NCI-H146 treated with DMSO at 0.1 percent for 48 hours (cell line): ENCODE measurements at regions not wholly inside any gene's neighbourhood (a gene's known extent, or its start where the extent isn't known, plus 50 kb on each side); places are given as distances from the start of the nearest gene placed in this dataset.
"Not testable (repeated sequence)": the region's sequence is repeated elsewhere in the genome, so short reads cannot be mapped to it uniquely, and the experiment has no call there.

Experiments
- DNase-seq: peaks from one replicate; lab custom pipeline; 2025; ENCODE audit not compliant: unreplicated experiment; lab: John Stamatoyannopoulos, UW

DNA sequence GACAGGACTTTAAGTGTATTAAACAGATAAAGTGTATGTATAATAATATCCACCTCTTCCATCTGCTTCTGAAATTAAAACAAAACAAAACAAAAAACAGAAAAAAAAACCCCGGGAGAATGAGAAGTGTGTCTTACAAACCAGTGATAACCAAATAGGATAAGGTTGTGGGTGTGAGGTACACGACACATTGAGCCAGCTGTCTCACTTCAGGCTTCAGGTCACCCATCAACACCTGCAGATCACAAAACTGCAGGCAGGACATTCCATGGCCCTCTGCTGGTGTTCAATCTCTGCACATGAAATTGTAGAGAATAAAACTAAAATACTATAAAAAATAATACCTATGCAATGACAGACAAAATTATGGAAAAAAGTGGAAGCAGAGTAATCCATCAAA, 339.9 kb downstream of the SFMBT2 start:
- DNase-seq = no peak

DNA sequence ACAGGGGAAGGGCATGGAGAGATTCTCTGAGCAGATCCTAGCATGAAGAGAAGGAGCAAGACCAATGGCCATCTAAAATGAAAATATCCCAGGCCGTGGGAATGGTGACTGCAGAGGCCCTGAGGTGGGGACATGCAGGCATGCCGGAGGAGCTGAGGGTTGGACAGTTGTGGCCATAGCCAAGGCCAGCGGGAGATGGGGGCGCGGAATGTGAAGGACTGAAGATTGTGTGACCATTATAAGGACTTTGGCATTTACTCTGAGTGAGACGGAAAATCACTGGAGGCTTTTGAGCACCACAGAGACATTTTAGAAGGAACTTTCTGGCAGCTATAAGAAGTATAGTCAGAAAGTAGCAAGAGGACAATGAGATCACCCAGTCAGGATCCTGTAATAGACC, 341.1 kb downstream of the SFMBT2 start:
- DNase-seq = no peak

DNA sequence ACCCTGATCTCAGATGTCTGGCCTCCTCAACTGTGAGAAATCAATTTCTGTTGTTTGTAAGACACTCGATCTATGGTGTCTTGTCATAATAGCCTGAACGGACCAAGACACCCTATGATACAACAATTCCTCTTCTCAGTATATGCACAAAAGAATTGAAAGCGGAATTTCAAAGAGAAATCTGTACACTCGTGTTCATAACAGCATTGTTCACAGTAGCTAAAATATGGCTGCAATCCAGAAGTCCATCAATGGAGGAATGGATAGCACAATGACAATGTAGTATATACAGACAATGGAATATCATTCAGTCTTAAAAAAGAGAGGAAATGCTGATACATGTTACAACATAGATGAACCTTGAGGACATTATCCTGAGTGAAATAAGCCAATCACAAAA, 354.6 kb downstream of the SFMBT2 start:
- DNase-seq = no peak

DNA sequence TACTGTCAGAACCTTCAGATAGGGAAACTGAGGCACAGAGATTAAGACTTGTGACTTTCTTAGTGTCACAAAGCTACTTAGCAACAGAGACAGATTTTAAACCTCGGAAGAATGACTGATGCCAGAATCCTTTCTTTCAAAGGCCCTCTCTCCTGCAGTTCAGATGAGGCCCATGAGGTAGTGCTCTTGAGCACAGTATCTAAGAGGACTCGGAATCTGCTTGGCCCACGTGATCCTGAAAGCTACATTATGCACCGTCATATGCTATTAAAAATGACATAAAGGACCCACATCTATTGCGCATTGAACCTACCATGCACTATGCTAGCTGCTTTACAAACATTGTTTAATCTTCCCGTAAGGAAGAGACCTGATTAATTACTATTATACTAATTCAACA, 355.9 kb downstream of the SFMBT2 start:
- no peak for DNase-seq

DNA sequence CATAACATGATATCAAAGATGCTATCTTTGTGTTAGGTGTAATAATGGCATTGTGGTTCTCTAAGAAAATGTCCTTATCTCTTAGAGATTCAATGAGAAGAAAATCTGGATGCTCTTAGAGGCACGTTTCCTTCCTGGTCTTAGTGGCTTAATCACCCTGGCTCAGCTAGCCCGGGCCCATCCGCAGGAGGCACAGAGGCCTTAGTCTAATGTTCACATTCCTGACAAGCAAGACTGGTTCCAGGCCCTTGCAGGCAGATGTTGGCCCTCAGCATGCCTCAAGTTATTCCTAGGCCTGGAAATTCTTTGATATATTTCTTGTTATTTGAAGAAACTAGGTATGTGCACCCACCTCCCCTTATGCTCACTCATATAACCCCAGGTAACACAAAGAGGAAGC, 357.6 kb downstream of the SFMBT2 start:
- DNase-seq = no peak

DNA sequence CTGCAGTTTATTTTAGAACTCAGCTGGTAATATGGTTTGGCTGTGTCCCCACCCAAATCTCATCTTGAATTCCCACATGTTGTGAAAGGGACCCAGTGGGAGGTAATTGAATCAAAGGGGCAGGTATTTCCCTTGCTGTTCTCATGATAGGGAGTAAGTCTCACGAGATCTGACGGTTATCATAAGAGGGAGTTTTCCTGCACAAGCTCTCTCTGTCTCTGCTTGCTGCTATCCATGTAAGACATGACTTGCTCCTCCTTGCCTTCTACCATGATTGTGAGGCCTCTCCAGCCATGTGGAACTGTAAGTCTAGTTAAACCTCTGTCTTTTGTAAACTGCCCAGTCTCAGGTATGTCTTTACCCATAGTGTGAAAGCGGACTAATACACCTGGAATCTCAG, 360.8 kb downstream of the SFMBT2 start:
- not testable (repeated sequence) for DNase-seq

DNA sequence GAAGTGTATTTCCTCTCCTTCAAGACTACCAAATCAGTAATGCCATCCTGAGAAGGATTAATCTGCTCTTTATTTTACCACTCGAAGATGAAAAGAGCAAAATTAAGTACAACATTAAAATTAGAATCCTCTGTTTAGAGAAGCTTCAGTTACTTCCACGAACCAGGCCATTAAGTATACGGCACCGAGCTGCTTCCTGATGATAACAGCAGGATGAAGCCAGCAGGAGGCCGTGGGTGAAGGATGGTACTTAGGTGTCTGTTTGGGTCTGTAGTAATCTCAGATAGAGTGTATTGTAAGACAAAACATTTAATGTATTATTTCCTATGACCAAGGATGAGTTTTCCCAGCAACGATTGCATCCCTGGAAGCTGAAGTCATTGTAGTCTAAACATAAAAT, 362.8 kb downstream of the SFMBT2 start:
- no peak for DNase-seq

DNA sequence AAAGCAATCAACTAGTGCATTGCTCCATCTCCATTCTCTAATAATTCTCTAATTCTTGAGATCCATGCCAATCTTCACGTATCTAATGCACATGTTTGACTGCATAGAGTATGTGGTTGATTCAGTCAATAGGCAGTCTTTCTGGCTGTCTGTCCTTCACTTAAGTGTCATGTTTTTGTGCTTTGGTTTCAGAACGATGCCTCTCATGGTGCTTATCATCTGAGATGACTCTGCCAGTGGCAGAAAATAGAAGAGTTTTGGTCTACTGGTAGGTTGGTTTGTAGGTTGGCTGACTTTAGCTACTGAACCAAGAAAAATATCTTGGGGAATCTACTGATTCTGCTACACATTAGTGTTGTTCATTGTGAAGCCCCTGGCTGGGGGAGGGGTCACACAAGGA, 364.2 kb downstream of the SFMBT2 start:
- DNase-seq = no peak

DNA sequence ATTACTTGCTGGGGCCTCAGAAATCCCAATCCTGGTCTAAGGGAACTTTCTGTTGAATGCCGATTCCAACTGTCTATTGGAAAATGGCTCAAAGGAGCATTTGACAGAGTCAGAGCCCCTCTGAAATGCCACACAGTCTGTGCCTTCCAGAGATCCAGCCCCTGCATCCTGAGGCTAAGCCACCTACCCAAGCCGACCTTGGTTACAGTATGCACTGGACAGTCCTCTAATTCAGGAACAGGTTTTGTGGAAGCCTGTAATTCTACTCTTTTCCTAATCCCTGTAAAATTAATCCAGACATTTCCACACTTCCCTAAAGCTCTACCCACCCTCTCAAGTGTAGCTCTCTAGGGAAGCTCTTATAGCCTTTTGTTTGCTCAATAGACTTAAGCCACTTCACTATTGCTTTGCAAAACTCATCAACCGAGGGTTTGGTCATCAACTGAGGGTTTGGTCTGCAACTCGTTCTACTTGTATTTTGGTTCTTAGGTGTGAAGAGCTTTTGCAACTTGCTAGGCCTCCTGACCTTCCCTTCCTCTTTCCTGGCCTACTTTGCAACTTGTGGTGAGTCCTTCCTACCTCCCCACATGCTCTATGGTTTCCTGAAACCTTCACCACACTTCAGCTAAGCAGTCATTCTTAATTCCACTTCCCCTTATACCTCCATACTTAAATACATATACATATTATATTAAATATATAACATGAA, 364.8 kb downstream of the SFMBT2 start:
- DNase-seq = no peak

DNA sequence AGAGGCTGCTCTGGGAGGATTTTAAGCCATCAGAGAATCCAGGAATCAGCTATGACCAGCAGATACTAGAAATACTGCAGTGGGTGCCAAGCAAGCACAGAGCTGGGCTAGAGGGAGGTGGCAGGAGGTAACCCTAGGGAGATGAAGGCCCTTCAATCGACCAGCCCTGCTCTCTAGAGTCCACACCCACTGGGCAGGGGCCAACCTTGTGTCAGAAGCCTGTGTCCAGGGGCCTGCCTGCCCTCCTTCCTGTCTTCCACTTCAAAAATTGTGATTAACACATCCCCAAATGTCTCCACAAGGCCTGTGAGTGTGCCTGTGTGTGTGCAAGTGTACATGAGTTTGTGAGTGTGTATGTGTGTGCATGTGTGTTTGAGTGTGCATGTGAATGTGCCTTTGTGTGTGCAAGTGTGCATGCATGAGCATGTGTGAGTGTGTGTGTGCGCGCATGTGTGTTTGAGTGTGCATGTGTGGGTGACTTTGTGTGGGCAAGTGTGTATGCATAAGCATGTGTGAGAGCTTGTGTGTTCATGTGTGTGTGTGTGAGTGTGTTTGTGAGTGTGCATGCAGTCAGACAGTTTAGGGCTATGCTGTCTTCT, 367.7 kb downstream of the SFMBT2 start:
- no peak for DNase-seq

DNA sequence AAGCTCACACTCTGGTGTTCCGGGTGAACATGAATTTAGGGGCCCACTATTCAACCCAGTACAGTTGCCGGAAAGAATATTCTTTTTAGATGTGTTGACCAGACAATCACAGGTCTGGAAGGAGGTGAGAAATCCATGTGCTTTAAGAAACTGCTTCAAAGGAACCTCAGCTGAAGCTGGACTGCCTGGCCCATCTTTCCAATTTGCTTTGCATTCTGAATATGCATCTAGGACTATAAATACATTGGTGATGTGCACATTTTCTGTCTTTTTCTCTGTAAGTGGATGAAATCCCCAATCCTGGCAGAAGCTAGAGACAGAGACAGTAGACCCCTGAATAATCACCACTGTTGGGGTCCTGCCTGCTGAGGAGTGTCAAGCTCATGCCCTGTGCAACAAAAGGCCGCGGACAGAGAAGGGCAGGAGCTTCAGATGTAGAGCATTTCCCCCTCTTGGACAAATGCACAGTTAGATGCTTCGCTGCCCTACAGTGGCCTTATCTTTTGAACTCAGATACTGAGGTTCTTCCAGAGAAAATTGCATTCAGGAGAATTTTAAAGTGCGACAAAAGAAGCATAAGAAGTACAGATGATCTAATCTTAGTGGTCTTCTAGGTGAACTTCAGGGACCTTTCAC, 368.3 kb downstream of the SFMBT2 start:
- no peak for DNase-seq

DNA sequence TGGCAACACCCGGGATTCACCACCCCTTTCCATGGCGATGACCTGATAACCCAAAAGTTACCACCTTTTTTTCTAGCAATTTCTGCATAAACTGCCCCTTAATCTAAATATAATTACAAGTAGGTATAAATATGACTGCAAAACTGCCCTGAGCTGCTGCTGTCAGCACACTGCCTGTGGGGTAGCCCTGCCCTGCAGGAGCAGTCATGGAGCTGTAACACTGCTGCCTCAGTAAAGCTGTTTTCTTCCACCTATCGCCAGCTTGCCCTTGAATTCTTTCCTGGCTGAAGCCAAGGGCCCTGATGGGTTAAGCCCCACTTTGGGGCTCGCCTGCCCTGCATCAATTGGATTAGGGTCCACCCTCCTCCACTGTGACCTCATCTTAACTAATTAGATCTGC, 368.8 kb downstream of the SFMBT2 start:
- DNase-seq = no peak

DNA sequence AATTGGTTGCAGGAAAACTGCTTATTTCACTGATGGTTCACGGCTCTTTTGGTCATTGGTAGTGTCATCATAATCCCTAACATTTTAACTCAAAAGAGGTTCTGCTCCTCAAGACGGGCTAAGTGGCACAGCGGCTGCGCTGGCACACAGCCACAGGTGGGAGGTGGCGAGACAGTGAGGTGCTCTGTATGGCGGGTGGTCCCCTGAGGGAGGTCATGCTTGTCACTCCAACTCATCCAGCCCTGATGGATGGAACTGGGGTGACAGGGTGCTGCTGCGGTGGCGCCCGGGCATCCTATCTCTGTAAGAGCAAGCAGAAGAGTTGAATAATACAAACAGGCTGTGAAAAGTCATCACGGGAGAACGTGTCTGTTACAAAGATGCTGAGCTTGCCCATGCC, 370.2 kb downstream of the SFMBT2 start:
- no peak for DNase-seq

DNA sequence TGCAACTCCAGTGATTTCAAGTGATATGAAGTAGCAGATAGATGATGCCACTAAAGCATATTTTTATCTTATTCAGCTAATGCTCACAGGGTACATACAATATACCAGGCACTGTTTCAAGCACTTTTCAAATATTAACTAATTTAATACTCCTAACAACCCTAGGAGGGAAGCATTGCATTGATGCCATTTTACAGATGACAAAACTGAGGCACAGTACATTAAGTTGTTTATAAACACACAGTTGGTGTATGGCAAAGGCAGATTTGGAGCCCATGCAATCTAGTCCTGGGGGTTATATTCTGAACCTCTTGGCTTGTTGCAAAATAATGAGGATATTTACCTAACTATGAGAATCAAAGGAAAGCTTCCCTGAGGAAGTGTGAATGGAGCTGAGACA, 371.0 kb downstream of the SFMBT2 start:
- DNase-seq = no peak

DNA sequence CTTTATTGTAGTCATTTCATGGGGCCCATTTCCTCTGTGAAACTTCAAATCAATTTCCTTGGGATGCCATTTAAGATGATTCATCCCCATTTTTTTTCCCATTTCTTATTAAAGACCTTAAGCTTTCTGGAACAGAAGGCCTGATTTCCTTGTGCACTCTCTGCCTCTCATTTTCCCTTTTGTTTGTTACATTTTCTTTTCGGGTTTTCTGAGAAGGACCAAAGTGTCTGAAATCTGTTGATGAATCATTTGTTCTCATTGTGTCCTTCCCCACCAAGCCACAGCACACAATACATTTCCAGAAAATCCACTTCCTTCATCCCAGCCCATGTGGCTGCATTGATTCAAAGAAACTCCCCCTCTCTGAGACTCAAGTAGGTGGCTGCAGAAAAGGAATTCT, 372.4 kb downstream of the SFMBT2 start:
- no peak for DNase-seq

DNA sequence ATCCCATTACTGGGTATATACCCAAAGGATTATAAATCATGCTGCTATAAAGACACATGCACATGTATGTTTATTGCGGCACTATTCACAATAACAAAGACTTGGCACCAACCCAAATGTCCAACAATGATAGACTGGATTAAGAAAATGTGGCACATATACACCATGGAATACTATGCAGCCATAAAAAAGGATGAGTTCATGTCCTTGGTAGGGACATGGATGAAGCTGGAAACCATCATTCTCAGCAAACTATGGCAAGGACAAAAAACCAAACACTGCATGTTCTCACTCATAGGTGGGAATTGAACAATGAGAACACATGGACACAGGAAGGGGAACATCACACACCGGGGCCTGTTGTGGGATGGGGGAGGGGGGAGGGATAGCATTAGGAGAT, 373.4 kb downstream of the SFMBT2 start:
- not testable (repeated sequence) for DNase-seq

DNA sequence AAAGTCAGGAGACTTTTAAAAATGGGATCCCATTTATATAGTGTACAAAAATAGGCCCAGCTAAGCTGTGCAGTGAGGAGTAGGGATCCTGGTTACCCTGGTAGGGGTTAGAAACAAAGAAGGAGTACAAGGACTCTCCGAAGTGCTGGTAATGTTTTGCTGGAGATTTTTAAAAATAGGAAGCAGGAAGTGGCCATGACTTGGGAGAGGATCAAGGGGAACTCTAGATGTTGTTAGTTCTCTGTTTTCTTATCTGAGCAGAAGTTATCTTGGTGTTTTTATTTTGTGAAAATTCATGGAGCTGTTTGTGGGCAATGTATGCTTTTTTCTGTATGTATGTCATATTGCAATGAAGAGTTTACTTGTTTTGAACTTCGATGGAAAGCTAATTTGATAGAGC, 373.9 kb downstream of the SFMBT2 start:
- no peak for DNase-seq

DNA sequence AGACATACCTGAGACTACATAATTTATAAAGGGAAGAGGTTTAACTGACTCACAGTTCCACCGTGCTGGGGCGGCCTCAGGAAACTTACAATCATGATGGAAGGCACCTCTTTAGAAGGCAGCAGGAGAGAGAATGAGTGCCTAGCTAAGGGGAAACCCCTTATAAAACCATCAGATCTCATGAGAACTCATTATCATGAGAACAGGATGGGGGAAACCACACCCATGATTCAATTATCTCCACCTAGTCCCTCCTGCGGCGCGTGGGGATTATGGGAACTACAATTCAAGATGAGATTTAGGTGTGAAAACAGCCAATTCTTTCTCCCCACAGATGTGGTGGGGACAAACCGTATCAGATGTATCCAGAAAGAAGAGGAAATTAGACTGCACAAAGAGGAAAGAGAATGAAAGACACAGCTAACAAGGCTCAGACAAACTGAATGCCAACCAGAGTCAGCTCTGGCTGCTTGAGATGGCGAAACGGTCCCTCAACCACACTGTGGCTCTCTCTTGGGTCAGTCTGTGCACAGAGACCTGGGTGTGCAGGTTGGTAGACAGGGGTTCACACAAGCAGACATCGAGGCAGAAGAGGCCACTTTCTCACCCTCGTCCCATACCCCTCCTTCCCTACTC, 375.6 kb downstream of the SFMBT2 start:
- DNase-seq = no peak

DNA sequence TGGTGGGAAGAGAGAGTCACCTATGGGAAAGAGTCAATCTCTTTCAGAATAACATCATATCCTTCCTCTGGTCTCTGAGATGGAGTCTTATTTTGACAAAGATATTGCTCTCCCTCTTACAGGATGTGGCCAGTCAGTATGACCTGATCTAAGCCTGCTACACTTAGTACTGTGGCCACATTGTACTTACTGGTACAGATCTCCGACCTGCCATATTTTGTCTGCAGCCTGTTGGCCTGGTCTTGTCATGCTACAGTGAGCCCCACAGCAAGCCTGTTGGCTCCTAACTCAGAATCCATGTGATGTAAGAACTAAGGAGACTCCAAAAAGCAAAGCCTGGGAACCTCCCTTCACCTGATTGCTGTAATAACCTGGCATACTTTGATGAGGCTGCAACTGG, 377.8 kb downstream of the SFMBT2 start:
- DNase-seq = no peak

DNA sequence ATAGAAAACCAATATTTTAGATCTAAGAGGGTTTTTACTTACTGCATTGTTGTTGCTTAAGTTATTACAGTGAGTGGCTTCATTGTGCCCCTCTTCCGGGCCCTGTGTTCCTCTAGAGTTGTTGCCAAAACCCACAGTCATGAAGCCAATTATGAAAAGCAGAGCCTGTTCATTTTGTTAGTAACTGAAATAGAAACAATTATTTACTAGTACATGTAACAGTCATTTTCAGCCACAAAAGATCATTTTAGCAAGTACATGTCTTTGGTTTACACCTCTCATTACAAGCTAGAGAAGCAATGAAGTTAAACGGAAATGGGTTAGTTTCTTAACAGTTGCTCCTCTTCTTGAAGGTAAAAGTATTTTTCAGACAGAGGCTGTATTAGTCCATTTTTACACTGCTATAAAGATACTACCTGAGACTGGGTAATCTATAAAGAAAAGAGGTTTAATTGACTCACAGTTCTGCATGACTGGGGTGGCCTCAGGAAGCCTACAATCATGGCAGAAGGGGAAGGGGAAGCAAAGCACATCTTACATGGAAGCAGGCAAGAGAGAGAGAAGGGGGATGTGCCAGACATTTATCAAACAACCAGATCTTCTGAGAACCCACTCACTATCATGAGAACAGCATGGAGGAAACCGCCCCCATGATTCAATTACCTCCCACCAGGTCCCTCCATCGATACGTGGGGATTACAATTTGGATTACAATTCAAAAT, 380.5 kb downstream of the SFMBT2 start:
- no peak for DNase-seq

DNA sequence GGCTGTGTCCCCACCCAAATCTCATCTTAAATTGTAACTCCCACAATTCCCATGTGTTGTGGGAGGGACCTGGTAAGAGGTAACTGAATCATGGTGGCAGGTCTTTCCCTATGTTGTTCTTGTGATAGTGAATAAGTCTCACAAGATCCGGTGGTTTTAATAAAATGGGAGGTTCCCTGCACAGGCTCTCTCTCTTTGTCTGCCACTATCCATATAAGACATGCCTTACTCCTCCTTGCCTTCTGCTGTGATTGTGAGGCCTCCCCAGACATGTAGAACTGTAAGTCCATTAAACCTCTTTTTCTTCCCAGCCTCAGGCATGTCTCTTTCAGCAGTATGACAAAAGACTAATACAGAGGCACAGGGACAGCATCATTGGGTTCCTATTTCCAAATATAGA, 381.2 kb downstream of the SFMBT2 start:
- no peak for DNase-seq

DNA sequence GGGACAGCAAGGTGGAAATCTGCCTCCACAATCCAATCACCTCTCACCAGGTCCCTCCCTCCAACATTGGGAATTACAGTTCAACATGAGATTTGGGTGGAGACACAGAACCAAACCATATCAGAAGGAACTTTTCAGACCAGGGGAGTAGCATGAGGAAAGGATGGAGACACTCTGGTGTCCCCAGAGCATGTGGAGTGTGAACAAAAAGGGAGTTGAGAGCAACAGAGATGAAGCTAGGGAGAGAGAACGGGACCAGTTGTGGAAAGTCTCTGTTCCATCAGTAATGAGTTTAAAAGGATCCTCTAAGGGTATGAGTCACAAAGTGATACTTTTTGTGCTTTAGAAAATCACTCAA, 382.0 kb downstream of the SFMBT2 start:
- DNase-seq = no peak
